HCT116 (cell line): ENCODE measurements at regions not wholly inside any gene's neighbourhood (a gene's known extent, or its start where the extent isn't known, plus 50 kb on each side); places are given as distances from the start of the nearest gene placed in this dataset.

Experiments
- ATAC-seq: fragments of 200-7000 bp; cut with Tn5 transposase; 2 replicates; pipeline ENCODE4 v1.9.1; 2020; ENCODE audit warnings: mild to moderate bottlenecking, moderate library complexity
- BruUV-seq: library from RNA; stranded (reverse); fragments of 400-500 nt; replicated peaks from 2 replicates; lab custom pipeline; 2021; lab: Mats Ljungman, UMichigan
- CTCF ChIA-PET: fragments of 300-600 bp; sonication (Branson Sonifier 250); formaldehyde crosslinking; loops from one replicate; lab custom pipeline; 2021; ENCODE audit warnings: antibody characterized with exemption; lab: Charles Lee
- POLR2A ChIA-PET: fragments of 300-600, 350-600 bp; sonication (Branson Sonifier 250); formaldehyde crosslinking; loops from one replicate; lab custom pipeline; 2021; ENCODE audit warnings: antibody characterized with exemption; lab: Charles Lee
- RAD21 ChIA-PET, 2 experiments: fragments of 300-600 bp; sonication (Branson Sonifier 250); formaldehyde crosslinking; loops; one replicate each; lab custom pipeline; 2023; ENCODE audit warnings: low total read pairs in 2 of 2; ENCODE audit not compliant: uncharacterized antibody in 2 of 2, unreplicated experiment in 2 of 2, low non-redundant PET in 1 of 2; lab: Charles Lee
- DNase-seq: peaks from one replicate; pipeline ENCODE4 v3.0.0-alpha.2; 2010; ENCODE audit warnings: low read depth, low spot score
- H2AFZ ChIP-seq: fragments of 200-600 bp; shearing (Covaris generic), sonication (generic); 2 replicates; pipeline ENCODE4 v1.6.1; 2017; ENCODE audit warnings: low read depth, mixed run types, mixed read lengths, antibody characterized with exemption, low read length; ENCODE audit not compliant: poor library complexity, severe bottlenecking
- H3K27ac ChIP-seq: 2 replicates; pipeline ENCODE4 v1.5.1; 2012; ENCODE audit warnings: low read depth, low read length
- H3K27me3 ChIP-seq: fragments of 200-600 bp; sonication (generic); 2 replicates; pipeline ENCODE4 v1.6.1; 2016; ENCODE audit warnings: mixed run types, low read length, mixed read lengths; ENCODE audit not compliant: insufficient read depth
- H3K36me3 ChIP-seq, 2 experiments: fragments of 200-500 bp in 1 of 2; fragments of 200-600 bp in 1 of 2; sonication (Bioruptor generic) in 1 of 2; sonication (generic) in 1 of 2; 2 replicates each; pipeline versions ENCODE4 v1.5.1 to v1.6.1; 2014 to 2016; ENCODE audit warnings: low read length in 2 of 2, inconsistent platforms in 1 of 2, mixed read lengths in 1 of 2, mixed run types in 1 of 2; ENCODE audit not compliant: insufficient read depth in 2 of 2, control insufficient read depth in 1 of 2
- H3K4me1 ChIP-seq, 2 experiments: fragments of 200-600 bp in 1 of 2; sonication (generic) in 1 of 2; 2 replicates each; pipeline versions ENCODE4 v1.5.1 to v1.6.1; 2012 to 2017; ENCODE audit warnings: low read length in 2 of 2, inconsistent platforms in 1 of 2, mild to moderate bottlenecking in 1 of 2, mixed read lengths in 1 of 2, mixed run types in 1 of 2, moderate library complexity in 1 of 2; ENCODE audit not compliant: insufficient read depth in 2 of 2, control insufficient read depth in 1 of 2
- H3K4me2 ChIP-seq: fragments of 200-600 bp; sonication (generic); 2 replicates; pipeline ENCODE4 v1.6.1; 2017; ENCODE audit warnings: mixed run types, low read length, mixed read lengths
- H3K4me3 ChIP-seq, 2 experiments: fragments of 200-600 bp in 1 of 2; sonication (generic) in 1 of 2; replicated peaks in 1 of 2; 2 replicates each; pipeline ENCODE4 v1.5.1; 2011 to 2016; ENCODE audit warnings: low read length in 2 of 2, control low read depth in 1 of 2, low read depth in 1 of 2, mild to moderate bottlenecking in 1 of 2, mixed read lengths in 1 of 2, mixed run types in 1 of 2
- H3K79me2 ChIP-seq: fragments of 200-600 bp; sonication (generic); 2 replicates; pipeline ENCODE4 v1.6.1; 2017; ENCODE audit warnings: mild to moderate bottlenecking, mixed run types, low read length, moderate library complexity, mixed read lengths; ENCODE audit not compliant: insufficient read depth
- H3K9ac ChIP-seq: fragments of 200-600 bp; sonication (generic); 2 replicates; pipeline ENCODE4 v1.6.1; 2016; ENCODE audit warnings: low read length, mixed read lengths
- H3K9me2 ChIP-seq: fragments of 200-600 bp; sonication (generic), shearing (Covaris generic); 2 replicates; pipeline ENCODE4 v1.6.1; 2017; ENCODE audit warnings: mixed run types, mild to moderate bottlenecking, moderate library complexity; ENCODE audit not compliant: insufficient read depth
- H3K9me3 ChIP-seq, 2 experiments: fragments of 200-500 bp in 1 of 2; fragments of 200-600 bp in 1 of 2; sonication (Bioruptor generic) in 1 of 2; sonication (generic) in 1 of 2; 2 replicates each; pipeline ENCODE4 v1.6.1; 2014 to 2017; ENCODE audit warnings: low read length in 2 of 2, mixed read lengths in 2 of 2, inconsistent platforms in 1 of 2, low read depth in 1 of 2, mild to moderate bottlenecking in 1 of 2, mixed run types in 1 of 2, moderate library complexity in 1 of 2; ENCODE audit not compliant: control insufficient read depth in 1 of 2, insufficient read depth in 1 of 2
- H4K20me1 ChIP-seq: fragments of 200-600 bp; sonication (generic), shearing (Covaris generic); 2 replicates; pipeline ENCODE4 v1.6.1; 2017; ENCODE audit warnings: mixed run types, mild to moderate bottlenecking, moderate library complexity; ENCODE audit not compliant: insufficient read depth
- CBX3 ChIP-seq: IDR thresholded peaks from 2 replicates; pipeline ENCODE4 v1.6.1; 2012; ENCODE audit warnings: low read depth
- CEBPB ChIP-seq: IDR thresholded peaks from 2 replicates; pipeline ENCODE4 v1.6.1; 2012; ENCODE audit warnings: low read depth
- EGR1 ChIP-seq: IDR thresholded peaks from 2 replicates; pipeline ENCODE4 v1.6.1; 2012; ENCODE audit warnings: low read depth
- ELF1 ChIP-seq: IDR thresholded peaks from 2 replicates; pipeline ENCODE4 v1.6.1; 2012; ENCODE audit warnings: low read depth, borderline replicate concordance
- EZH2 ChIP-seq: fragments of 200-600 bp; sonication (generic); IDR thresholded peaks from 2 replicates; pipeline ENCODE4 v1.6.1; 2017; ENCODE audit warnings: antibody characterized with exemption, mixed run types
- FOSL1 ChIP-seq: IDR thresholded peaks from 2 replicates; pipeline ENCODE4 v1.6.1; 2012; ENCODE audit warnings: low read depth
- JUND ChIP-seq: IDR thresholded peaks from 2 replicates; pipeline ENCODE4 v1.6.1; 2012
- POLR2A ChIP-seq: IDR thresholded peaks from 2 replicates; pipeline ENCODE4 v1.7.0; 2011; ENCODE audit warnings: borderline replicate concordance; ENCODE audit not compliant: insufficient read depth, insufficient read length; ENCODE audit errors: extremely low read depth
- POLR2AphosphoS5 ChIP-seq: IDR thresholded peaks from 2 replicates; pipeline ENCODE4 v1.6.1; 2011; ENCODE audit warnings: mild to moderate bottlenecking, low read depth, low read length, moderate library complexity
- RAD21 ChIP-seq: IDR thresholded peaks from 2 replicates; pipeline ENCODE4 v1.6.1; 2012; ENCODE audit warnings: low read depth, mild to moderate bottlenecking
- SRF ChIP-seq: IDR thresholded peaks from 2 replicates; pipeline ENCODE4 v1.6.1; 2012; ENCODE audit warnings: low read depth
- TCF7L2 ChIP-seq: IDR thresholded peaks from 2 replicates; pipeline ENCODE4 v1.7.0; 2011; ENCODE audit warnings: borderline replicate concordance, inconsistent platforms; ENCODE audit not compliant: insufficient read depth, insufficient read length; ENCODE audit errors: extremely low read depth
- YY1 ChIP-seq: IDR thresholded peaks from 2 replicates; pipeline ENCODE4 v1.6.1; 2011; ENCODE audit warnings: low read length, low read depth, moderate library complexity, mild to moderate bottlenecking; ENCODE audit not compliant: insufficient replicate concordance; ENCODE audit errors: extremely low read depth
- ZFX ChIP-seq: fragments of 450-650 bp; IDR thresholded peaks from 2 replicates; pipeline ENCODE4 v1.6.1; 2017
- ZNF274 ChIP-seq: fragments of 200-500 bp; sonication (Bioruptor generic); IDR thresholded peaks from 2 replicates; pipeline ENCODE4 v1.6.1; 2014; ENCODE audit warnings: mild to moderate bottlenecking, low read depth, low read length, inconsistent platforms
- intact Hi-C: fragments of 100-400 bp; cut with micrococcal nuclease; formaldehyde crosslinking; loops from 2 replicates; pipeline ENCODE4 v1.10.0; 2022
- TF ChIP-seq, protein P1 (sequence below): IDR thresholded peaks from 2 replicates; pipeline ENCODE4 v1.6.1; 2011; ENCODE audit warnings: mild to moderate bottlenecking, low read length, moderate library complexity; ENCODE audit not compliant: insufficient replicate concordance; ENCODE audit errors: extremely low read depth
- TF ChIP-seq, protein P2 (sequence below): IDR thresholded peaks from 2 replicates; pipeline ENCODE4 v1.6.1; 2012; ENCODE audit warnings: low read depth
- TF ChIP-seq, protein P3 (sequence below), 3 experiments: fragments of 200-600 bp in 1 of 3; sonication (generic) in 1 of 3; IDR thresholded peaks in 2 of 3; conservative IDR thresholded peaks in 1 of 3; 2 replicates each; pipeline ENCODE4 v1.5.1; 2012 to 2017; ENCODE audit warnings: low read depth in 2 of 3, low read length in 2 of 3, antibody characterized with exemption in 1 of 3, borderline replicate concordance in 1 of 3, control low read depth in 1 of 3, mild to moderate bottlenecking in 1 of 3, mixed read lengths in 1 of 3, mixed run types in 1 of 3, moderate library complexity in 1 of 3; ENCODE audit not compliant: insufficient read depth in 1 of 3

DNA sequence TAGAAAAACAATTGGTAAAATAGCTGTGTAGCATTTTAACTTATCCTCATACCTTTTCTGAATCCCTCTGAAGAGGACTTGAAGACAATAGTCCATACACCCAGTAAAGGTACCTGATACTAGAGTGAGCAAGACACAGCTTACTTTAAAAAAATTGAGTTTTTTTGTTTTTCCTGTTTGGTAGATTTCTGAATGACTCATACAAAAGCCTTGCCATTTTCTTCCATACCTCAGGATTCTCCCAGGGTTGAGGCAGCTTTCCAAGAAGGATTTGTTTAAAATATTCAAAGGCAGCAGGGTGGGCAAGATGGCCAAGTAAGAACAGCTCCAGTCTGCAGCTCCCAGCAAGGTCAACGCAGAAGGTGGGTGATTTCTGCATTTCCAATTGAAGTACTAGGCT lies 551.0 kb upstream of the LRATD1 start:
- DNase-seq, result no peak
- Histone ChIP-seq H3K4me2 (no peak overlapping the region), H3K9me2 (no peaks in the 10 kb centered on the region), H3K9ac (no peak overlapping the region), H4K20me1 (no peaks in the 10 kb centered on the region; the same call in 1 of the 2 replicates), H3K27me3 (no peaks in the 10 kb centered on the region), H3K4me1 (no peaks in the 10 kb centered on the region), H3K79me2 (no peaks in the 10 kb centered on the region), H3K4me3 (no peak overlapping the region), H3K27ac (no peak overlapping the region), H3K9me3 (peaks cover 0 to 6% of the 10 kb centered on the region in 2 experiments; a peak in 2 of 4 replicates), H3K36me3 (no peaks in the 10 kb centered on the region), H2AFZ (no peak overlapping the region)
- ATAC-seq, result no peak
- no peak for TF ChIP-seq ELF1
- TF ChIP-seq POLR2A, result no peak
- no peak for TF ChIP-seq RAD21
- no peak for TF ChIP-seq SRF
- TF ChIP-seq POLR2AphosphoS5, result no peak
- TF ChIP-seq EGR1, result no peak
- no peak for TF ChIP-seq EZH2
- no peak for TF ChIP-seq FOSL1
- TF ChIP-seq, protein P1, sequence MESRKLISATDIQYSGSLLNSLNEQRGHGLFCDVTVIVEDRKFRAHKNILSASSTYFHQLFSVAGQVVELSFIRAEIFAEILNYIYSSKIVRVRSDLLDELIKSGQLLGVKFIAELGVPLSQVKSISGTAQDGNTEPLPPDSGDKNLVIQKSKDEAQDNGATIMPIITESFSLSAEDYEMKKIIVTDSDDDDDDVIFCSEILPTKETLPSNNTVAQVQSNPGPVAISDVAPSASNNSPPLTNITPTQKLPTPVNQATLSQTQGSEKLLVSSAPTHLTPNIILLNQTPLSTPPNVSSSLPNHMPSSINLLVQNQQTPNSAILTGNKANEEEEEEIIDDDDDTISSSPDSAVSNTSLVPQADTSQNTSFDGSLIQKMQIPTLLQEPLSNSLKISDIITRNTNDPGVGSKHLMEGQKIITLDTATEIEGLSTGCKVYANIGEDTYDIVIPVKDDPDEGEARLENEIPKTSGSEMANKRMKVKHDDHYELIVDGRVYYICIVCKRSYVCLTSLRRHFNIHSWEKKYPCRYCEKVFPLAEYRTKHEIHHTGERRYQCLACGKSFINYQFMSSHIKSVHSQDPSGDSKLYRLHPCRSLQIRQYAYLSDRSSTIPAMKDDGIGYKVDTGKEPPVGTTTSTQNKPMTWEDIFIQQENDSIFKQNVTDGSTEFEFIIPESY, result no peak
- TF ChIP-seq TCF7L2, result no peak
- no peak for TF ChIP-seq JUND
- no peak for TF ChIP-seq CEBPB
- TF ChIP-seq CBX3, result no peak
- no peak for TF ChIP-seq ZFX
- no peak for TF ChIP-seq YY1
- no peak for TF ChIP-seq ZNF274
- TF ChIP-seq, protein P2, sequence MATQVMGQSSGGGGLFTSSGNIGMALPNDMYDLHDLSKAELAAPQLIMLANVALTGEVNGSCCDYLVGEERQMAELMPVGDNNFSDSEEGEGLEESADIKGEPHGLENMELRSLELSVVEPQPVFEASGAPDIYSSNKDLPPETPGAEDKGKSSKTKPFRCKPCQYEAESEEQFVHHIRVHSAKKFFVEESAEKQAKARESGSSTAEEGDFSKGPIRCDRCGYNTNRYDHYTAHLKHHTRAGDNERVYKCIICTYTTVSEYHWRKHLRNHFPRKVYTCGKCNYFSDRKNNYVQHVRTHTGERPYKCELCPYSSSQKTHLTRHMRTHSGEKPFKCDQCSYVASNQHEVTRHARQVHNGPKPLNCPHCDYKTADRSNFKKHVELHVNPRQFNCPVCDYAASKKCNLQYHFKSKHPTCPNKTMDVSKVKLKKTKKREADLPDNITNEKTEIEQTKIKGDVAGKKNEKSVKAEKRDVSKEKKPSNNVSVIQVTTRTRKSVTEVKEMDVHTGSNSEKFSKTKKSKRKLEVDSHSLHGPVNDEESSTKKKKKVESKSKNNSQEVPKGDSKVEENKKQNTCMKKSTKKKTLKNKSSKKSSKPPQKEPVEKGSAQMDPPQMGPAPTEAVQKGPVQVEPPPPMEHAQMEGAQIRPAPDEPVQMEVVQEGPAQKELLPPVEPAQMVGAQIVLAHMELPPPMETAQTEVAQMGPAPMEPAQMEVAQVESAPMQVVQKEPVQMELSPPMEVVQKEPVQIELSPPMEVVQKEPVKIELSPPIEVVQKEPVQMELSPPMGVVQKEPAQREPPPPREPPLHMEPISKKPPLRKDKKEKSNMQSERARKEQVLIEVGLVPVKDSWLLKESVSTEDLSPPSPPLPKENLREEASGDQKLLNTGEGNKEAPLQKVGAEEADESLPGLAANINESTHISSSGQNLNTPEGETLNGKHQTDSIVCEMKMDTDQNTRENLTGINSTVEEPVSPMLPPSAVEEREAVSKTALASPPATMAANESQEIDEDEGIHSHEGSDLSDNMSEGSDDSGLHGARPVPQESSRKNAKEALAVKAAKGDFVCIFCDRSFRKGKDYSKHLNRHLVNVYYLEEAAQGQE, result no peak
- TF ChIP-seq, protein P3, sequence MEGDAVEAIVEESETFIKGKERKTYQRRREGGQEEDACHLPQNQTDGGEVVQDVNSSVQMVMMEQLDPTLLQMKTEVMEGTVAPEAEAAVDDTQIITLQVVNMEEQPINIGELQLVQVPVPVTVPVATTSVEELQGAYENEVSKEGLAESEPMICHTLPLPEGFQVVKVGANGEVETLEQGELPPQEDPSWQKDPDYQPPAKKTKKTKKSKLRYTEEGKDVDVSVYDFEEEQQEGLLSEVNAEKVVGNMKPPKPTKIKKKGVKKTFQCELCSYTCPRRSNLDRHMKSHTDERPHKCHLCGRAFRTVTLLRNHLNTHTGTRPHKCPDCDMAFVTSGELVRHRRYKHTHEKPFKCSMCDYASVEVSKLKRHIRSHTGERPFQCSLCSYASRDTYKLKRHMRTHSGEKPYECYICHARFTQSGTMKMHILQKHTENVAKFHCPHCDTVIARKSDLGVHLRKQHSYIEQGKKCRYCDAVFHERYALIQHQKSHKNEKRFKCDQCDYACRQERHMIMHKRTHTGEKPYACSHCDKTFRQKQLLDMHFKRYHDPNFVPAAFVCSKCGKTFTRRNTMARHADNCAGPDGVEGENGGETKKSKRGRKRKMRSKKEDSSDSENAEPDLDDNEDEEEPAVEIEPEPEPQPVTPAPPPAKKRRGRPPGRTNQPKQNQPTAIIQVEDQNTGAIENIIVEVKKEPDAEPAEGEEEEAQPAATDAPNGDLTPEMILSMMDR (IDR thresholded peaks at IDR 0.05 in 2 of 3, conservative IDR thresholded peaks at IDR 0.05 in 1 of 3; ENCODE audit: borderline replicate concordance in 1 of 3, insufficient read depth in 1 of 3, low read depth in 2 of 3, low read length in 2 of 3), result no peak
- ChIA-PET POLR2A (no interaction called here), RAD21 (no interaction called here), CTCF (no interaction called here)
- no TSS peak for BruUV-seq
- intact Hi-C loops, result no loop called here
